GM12878 (cell line): ENCODE measurements at regions not wholly inside any gene's neighbourhood (a gene's known extent, or its start where the extent isn't known, plus 50 kb on each side); places are given as distances from the start of the nearest gene placed in this dataset.

Source experiments
- CEBPB ChIP-seq, 2 experiments: fragments of 150-350 bp in 1 of 2; IDR thresholded peaks; 2 replicates each; pipeline ENCODE4 v1.6.1; 2012 to 2014; ENCODE audit warnings: low read depth in 2 of 2, low read length in 2 of 2, borderline replicate concordance in 1 of 2, inconsistent platforms in 1 of 2
- CREB1 ChIP-seq: IDR thresholded peaks from 2 replicates; pipeline ENCODE4 v1.6.1; 2012; ENCODE audit warnings: low read depth, mild to moderate bottlenecking, inconsistent platforms
- POLR2A ChIP-seq: IDR thresholded peaks from 2 replicates; pipeline ENCODE4 v1.6.1; 2011; ENCODE audit warnings: low read depth, mild to moderate bottlenecking, low read length
- SMARCA5 ChIP-seq: fragments of 450-650 bp; IDR thresholded peaks from 2 replicates; pipeline ENCODE4 v1.6.1; 2017; ENCODE audit warnings: mild to moderate bottlenecking
- TARDBP ChIP-seq: IDR thresholded peaks from 2 replicates; pipeline ENCODE4 v1.6.1; 2016; ENCODE audit warnings: borderline replicate concordance
- TCF7 ChIP-seq: IDR thresholded peaks from 2 replicates; pipeline ENCODE4 v1.6.1; 2014; ENCODE audit warnings: antibody characterized with exemption, borderline replicate concordance
- TF ChIP-seq, protein P1 (sequence below), 3 experiments: IDR thresholded peaks in 2 of 3; conservative IDR thresholded peaks in 1 of 3; 2 replicates each; pipeline ENCODE4 v1.5.1; 2011; ENCODE audit warnings: low read depth in 3 of 3, low read length in 3 of 3, mild to moderate bottlenecking in 3 of 3, control low read depth in 2 of 3, moderate library complexity in 2 of 3, inconsistent platforms in 1 of 3, mixed read lengths in 1 of 3; ENCODE audit not compliant: control insufficient read depth in 2 of 3, insufficient read depth in 1 of 3; ENCODE audit errors: extremely low read depth in 1 of 3
- TF ChIP-seq, protein P2 (sequence below): fragments of 450-650 bp; IDR thresholded peaks from 2 replicates; pipeline ENCODE4 v1.6.1; 2014; ENCODE audit warnings: mild to moderate bottlenecking
- TF ChIP-seq, protein P3 (sequence below): IDR thresholded peaks from 2 replicates; pipeline ENCODE4 v1.6.1; 2011; ENCODE audit warnings: borderline replicate concordance, low read depth, mild to moderate bottlenecking, moderate library complexity, low read length; ENCODE audit not compliant: insufficient read depth, poor library complexity, severe bottlenecking

DNA sequence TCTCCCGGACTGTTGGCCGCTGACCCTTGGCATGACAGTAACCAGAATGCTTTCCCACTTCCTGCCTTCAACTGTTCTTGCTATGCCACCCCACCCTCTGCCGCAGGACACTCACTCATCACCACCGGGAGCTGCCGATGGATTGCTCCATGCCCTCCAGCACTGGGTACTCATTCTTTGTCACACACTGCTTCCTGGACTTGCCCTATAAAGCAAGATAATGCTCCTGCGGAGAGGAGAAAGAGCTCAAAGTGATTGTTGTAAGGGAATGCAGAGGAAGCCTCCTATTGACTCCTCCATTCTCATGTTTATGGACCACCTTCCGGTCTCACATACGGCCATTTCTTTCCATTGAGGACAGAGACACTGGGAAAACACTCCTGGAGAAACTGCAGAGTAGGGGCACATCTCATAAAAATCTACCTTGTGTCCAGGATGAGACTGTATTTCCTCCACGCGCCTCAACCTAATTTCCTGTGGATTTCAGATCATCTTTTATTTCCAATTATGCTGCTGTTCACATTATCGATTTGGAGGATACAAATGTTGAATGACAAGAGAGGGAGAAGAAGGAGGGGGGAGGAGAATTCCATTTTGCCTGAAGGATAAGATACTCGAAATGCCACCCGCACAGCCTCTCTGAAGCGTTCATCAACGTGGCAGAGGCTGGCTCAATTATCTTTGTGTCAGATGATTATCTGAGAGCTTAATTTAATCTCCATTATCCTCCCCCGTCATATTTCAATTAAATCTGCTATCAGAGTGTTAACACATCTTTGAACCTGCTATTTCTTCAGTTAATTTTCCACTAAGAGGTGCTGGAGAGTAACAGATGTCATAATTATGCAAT lies 486.1 kb upstream of the SALL1 start:
- no peak for TF ChIP-seq CREB1
- TF ChIP-seq, protein P1, sequence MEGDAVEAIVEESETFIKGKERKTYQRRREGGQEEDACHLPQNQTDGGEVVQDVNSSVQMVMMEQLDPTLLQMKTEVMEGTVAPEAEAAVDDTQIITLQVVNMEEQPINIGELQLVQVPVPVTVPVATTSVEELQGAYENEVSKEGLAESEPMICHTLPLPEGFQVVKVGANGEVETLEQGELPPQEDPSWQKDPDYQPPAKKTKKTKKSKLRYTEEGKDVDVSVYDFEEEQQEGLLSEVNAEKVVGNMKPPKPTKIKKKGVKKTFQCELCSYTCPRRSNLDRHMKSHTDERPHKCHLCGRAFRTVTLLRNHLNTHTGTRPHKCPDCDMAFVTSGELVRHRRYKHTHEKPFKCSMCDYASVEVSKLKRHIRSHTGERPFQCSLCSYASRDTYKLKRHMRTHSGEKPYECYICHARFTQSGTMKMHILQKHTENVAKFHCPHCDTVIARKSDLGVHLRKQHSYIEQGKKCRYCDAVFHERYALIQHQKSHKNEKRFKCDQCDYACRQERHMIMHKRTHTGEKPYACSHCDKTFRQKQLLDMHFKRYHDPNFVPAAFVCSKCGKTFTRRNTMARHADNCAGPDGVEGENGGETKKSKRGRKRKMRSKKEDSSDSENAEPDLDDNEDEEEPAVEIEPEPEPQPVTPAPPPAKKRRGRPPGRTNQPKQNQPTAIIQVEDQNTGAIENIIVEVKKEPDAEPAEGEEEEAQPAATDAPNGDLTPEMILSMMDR (IDR thresholded peaks at IDR 0.05 in 2 of 3, conservative IDR thresholded peaks at IDR 0.05 in 1 of 3; ENCODE audit: control insufficient read depth in 2 of 3, extremely low read depth in 1 of 3, insufficient read depth in 1 of 3, low read depth in 3 of 3, low read length in 3 of 3): no peak
- no peak for TF ChIP-seq TARDBP
- TF ChIP-seq, protein P2, sequence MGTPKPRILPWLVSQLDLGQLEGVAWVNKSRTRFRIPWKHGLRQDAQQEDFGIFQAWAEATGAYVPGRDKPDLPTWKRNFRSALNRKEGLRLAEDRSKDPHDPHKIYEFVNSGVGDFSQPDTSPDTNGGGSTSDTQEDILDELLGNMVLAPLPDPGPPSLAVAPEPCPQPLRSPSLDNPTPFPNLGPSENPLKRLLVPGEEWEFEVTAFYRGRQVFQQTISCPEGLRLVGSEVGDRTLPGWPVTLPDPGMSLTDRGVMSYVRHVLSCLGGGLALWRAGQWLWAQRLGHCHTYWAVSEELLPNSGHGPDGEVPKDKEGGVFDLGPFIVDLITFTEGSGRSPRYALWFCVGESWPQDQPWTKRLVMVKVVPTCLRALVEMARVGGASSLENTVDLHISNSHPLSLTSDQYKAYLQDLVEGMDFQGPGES: no peak
- no peak for TF ChIP-seq TCF7
- no peak for TF ChIP-seq CEBPB (IDR thresholded peaks at IDR 0.05; ENCODE audit: borderline replicate concordance in 1 of 2, low read depth in 2 of 2, low read length in 2 of 2)
- TF ChIP-seq, protein P3, sequence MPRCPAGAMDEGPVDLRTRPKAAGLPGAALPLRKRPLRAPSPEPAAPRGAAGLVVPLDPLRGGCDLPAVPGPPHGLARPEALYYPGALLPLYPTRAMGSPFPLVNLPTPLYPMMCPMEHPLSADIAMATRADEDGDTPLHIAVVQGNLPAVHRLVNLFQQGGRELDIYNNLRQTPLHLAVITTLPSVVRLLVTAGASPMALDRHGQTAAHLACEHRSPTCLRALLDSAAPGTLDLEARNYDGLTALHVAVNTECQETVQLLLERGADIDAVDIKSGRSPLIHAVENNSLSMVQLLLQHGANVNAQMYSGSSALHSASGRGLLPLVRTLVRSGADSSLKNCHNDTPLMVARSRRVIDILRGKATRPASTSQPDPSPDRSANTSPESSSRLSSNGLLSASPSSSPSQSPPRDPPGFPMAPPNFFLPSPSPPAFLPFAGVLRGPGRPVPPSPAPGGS: no peak
- TF ChIP-seq SMARCA5: no peak
- TF ChIP-seq POLR2A: no peak
